ENCODE measurements at regions not wholly inside any gene's neighbourhood (a gene's known extent, or its start where the extent isn't known, plus 50 kb on each side); places are given as distances from the start of the nearest gene placed in this dataset.

DNA sequence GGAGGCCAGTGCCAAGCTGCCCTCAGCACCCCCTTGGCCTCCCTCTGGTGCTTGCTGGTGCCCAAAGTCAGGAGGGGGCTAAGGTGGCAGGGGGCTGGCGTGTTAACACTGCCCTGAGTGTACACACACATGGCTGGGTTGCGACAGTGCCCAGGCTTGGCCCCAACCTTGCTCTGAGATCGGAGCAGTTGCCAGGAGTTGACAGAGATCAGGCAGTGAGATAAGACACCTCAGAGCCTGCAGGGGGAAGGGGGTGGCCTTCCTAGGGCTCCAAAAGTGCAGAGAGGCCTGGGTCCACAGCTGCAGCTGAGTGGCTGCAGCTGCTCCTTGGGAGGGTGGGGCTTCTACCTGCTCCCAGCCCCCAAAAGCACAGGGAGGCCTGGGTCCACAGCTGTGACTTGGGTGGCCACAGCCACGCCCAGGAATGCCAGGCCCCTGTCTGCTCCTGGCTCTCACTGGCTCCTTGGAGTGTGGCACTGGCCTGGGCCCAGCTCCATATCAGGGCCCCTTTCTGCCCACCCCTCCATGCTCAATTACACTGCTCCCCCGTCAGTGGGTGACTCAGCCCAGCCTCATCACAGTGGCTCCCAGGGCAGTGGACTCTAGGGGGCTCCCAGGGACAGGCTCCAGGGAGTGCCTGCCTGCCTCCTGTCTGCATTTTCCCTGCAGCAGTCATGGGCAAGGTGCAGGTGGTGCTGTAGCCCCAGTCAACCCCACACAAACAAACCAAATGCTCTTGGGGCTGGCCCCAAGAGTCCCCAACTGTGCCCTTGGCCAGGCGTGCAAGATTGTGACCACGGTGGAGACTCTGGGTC is 56.4 kb upstream of the C15orf39 start (continued):
- TF ChIP-seq, protein P1, sequence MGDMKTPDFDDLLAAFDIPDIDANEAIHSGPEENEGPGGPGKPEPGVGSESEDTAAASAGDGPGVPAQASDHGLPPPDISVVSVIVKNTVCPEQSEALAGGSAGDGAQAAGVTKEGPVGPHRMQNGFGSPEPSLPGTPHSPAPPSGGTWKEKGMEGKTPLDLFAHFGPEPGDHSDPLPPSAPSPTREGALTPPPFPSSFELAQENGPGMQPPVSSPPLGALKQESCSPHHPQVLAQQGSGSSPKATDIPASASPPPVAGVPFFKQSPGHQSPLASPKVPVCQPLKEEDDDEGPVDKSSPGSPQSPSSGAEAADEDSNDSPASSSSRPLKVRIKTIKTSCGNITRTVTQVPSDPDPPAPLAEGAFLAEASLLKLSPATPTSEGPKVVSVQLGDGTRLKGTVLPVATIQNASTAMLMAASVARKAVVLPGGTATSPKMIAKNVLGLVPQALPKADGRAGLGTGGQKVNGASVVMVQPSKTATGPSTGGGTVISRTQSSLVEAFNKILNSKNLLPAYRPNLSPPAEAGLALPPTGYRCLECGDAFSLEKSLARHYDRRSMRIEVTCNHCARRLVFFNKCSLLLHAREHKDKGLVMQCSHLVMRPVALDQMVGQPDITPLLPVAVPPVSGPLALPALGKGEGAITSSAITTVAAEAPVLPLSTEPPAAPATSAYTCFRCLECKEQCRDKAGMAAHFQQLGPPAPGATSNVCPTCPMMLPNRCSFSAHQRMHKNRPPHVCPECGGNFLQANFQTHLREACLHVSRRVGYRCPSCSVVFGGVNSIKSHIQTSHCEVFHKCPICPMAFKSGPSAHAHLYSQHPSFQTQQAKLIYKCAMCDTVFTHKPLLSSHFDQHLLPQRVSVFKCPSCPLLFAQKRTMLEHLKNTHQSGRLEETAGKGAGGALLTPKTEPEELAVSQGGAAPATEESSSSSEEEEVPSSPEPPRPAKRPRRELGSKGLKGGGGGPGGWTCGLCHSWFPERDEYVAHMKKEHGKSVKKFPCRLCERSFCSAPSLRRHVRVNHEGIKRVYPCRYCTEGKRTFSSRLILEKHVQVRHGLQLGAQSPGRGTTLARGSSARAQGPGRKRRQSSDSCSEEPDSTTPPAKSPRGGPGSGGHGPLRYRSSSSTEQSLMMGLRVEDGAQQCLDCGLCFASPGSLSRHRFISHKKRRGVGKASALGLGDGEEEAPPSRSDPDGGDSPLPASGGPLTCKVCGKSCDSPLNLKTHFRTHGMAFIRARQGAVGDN (CRISPR knock-in tag; IDR thresholded peaks at IDR 0.05) = peak; percentile 87
- TF ChIP-seq, protein P2, sequence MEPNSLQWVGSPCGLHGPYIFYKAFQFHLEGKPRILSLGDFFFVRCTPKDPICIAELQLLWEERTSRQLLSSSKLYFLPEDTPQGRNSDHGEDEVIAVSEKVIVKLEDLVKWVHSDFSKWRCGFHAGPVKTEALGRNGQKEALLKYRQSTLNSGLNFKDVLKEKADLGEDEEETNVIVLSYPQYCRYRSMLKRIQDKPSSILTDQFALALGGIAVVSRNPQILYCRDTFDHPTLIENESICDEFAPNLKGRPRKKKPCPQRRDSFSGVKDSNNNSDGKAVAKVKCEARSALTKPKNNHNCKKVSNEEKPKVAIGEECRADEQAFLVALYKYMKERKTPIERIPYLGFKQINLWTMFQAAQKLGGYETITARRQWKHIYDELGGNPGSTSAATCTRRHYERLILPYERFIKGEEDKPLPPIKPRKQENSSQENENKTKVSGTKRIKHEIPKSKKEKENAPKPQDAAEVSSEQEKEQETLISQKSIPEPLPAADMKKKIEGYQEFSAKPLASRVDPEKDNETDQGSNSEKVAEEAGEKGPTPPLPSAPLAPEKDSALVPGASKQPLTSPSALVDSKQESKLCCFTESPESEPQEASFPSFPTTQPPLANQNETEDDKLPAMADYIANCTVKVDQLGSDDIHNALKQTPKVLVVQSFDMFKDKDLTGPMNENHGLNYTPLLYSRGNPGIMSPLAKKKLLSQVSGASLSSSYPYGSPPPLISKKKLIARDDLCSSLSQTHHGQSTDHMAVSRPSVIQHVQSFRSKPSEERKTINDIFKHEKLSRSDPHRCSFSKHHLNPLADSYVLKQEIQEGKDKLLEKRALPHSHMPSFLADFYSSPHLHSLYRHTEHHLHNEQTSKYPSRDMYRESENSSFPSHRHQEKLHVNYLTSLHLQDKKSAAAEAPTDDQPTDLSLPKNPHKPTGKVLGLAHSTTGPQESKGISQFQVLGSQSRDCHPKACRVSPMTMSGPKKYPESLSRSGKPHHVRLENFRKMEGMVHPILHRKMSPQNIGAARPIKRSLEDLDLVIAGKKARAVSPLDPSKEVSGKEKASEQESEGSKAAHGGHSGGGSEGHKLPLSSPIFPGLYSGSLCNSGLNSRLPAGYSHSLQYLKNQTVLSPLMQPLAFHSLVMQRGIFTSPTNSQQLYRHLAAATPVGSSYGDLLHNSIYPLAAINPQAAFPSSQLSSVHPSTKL (CRISPR knock-in tag; IDR thresholded peaks at IDR 0.05) = peak; percentile 11; the same call in 1 of the 2 replicates
- no peak for TF ChIP-seq SYNCRIP (IDR thresholded peaks at IDR 0.05; ENCODE audit: insufficient read depth, low read depth, low read length)
- TF ChIP-seq SOX6 (IDR thresholded peaks at IDR 0.05) = no peak
- peak; percentile 31; the same call in 1 of the 2 replicates for TF ChIP-seq SOX6 (CRISPR knock-in tag; IDR thresholded peaks at IDR 0.05)
- TF ChIP-seq, protein P3, sequence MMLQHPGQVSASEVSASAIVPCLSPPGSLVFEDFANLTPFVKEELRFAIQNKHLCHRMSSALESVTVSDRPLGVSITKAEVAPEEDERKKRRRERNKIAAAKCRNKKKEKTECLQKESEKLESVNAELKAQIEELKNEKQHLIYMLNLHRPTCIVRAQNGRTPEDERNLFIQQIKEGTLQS (CRISPR knock-in tag; IDR thresholded peaks at IDR 0.05) = peak; percentile 55; the same call in 1 of the 2 replicates
- TF ChIP-seq ZNF704 (CRISPR knock-in tag; IDR thresholded peaks at IDR 0.05; ENCODE audit: borderline replicate concordance) = no peak
- no peak for TF ChIP-seq FIP1L1 (IDR thresholded peaks at IDR 0.05; ENCODE audit: borderline replicate concordance, insufficient read depth, low read depth, low read length)
- TF ChIP-seq HDAC1 (CRISPR knock-in tag; IDR thresholded peaks at IDR 0.05) = peak; percentile 55; the same call in 1 of the 2 replicates
- TF ChIP-seq ZFP82 (CRISPR knock-in tag; IDR thresholded peaks at IDR 0.05; ENCODE audit: borderline replicate concordance) = no peak
- TF ChIP-seq ZBTB7B (CRISPR knock-in tag; IDR thresholded peaks at IDR 0.05) = peak; percentile 63; the same call in 1 of the 2 replicates
- no peak; the same call in none of the 2 replicates for TF ChIP-seq NCOA1 (CRISPR knock-in tag; IDR thresholded peaks at IDR 0.05)
- TF ChIP-seq ZNF136 (CRISPR knock-in tag; IDR thresholded peaks at IDR 0.05; ENCODE audit: low read depth) = no peak; the same call in 1 of the 2 replicates
- no peak; the same call in 1 of the 2 replicates for TF ChIP-seq GTF3A (CRISPR knock-in tag; conservative IDR thresholded peaks at IDR 0.05)
- TF ChIP-seq, protein P4, sequence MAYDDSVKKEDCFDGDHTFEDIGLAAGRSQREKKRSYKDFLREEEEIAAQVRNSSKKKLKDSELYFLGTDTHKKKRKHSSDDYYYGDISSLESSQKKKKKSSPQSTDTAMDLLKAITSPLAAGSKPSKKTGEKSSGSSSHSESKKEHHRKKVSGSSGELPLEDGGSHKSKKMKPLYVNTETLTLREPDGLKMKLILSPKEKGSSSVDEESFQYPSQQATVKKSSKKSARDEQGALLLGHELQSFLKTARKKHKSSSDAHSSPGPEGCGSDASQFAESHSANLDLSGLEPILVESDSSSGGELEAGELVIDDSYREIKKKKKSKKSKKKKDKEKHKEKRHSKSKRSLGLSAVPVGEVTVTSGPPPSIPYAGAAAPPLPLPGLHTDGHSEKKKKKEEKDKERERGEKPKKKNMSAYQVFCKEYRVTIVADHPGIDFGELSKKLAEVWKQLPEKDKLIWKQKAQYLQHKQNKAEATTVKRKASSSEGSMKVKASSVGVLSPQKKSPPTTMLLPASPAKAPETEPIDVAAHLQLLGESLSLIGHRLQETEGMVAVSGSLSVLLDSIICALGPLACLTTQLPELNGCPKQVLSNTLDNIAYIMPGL (CRISPR knock-in tag; IDR thresholded peaks at IDR 0.05; ENCODE audit: borderline replicate concordance in 1 of 2, low read depth in 1 of 2) = peak; percentile 83 to 91; a peak in 3 of 4 replicates
- TF ChIP-seq THAP11 (CRISPR knock-in tag; IDR thresholded peaks at IDR 0.05) = 0 out of 2 replicates have a peak, but pooled peaks have one; percentile 35

Data from HepG2 (cell line).